HCT116 (cell line): ENCODE measurements at regions not wholly inside any gene's neighbourhood (a gene's known extent, or its start where the extent isn't known, plus 50 kb on each side); places are given as distances from the start of the nearest gene placed in this dataset.

Source experiments
- ATAC-seq: fragments of 200-7000 bp; cut with Tn5 transposase; 2 replicates; pipeline ENCODE4 v1.9.1; 2020; ENCODE audit warnings: mild to moderate bottlenecking, moderate library complexity
- BruUV-seq: library from RNA; stranded (reverse); fragments of 400-500 nt; replicated peaks from 2 replicates; lab custom pipeline; 2021; lab: Mats Ljungman, UMichigan
- CTCF ChIA-PET: fragments of 300-600 bp; sonication (Branson Sonifier 250); formaldehyde crosslinking; loops from one replicate; lab custom pipeline; 2021; ENCODE audit warnings: antibody characterized with exemption; lab: Charles Lee
- POLR2A ChIA-PET: fragments of 300-600, 350-600 bp; sonication (Branson Sonifier 250); formaldehyde crosslinking; loops from one replicate; lab custom pipeline; 2021; ENCODE audit warnings: antibody characterized with exemption; lab: Charles Lee
- RAD21 ChIA-PET, 2 experiments: fragments of 300-600 bp; sonication (Branson Sonifier 250); formaldehyde crosslinking; loops; one replicate each; lab custom pipeline; 2023; ENCODE audit warnings: low total read pairs in 2 of 2; ENCODE audit not compliant: uncharacterized antibody in 2 of 2, unreplicated experiment in 2 of 2, low non-redundant PET in 1 of 2; lab: Charles Lee
- DNase-seq: peaks from one replicate; pipeline ENCODE4 v3.0.0-alpha.2; 2010; ENCODE audit warnings: low read depth, low spot score
- H2AFZ ChIP-seq: fragments of 200-600 bp; shearing (Covaris generic), sonication (generic); 2 replicates; pipeline ENCODE4 v1.6.1; 2017; ENCODE audit warnings: low read depth, mixed run types, mixed read lengths, antibody characterized with exemption, low read length; ENCODE audit not compliant: poor library complexity, severe bottlenecking
- H3K27ac ChIP-seq: 2 replicates; pipeline ENCODE4 v1.5.1; 2012; ENCODE audit warnings: low read depth, low read length
- H3K27me3 ChIP-seq: fragments of 200-600 bp; sonication (generic); 2 replicates; pipeline ENCODE4 v1.6.1; 2016; ENCODE audit warnings: mixed run types, low read length, mixed read lengths; ENCODE audit not compliant: insufficient read depth
- H3K36me3 ChIP-seq, 2 experiments: fragments of 200-500 bp in 1 of 2; fragments of 200-600 bp in 1 of 2; sonication (Bioruptor generic) in 1 of 2; sonication (generic) in 1 of 2; 2 replicates each; pipeline versions ENCODE4 v1.5.1 to v1.6.1; 2014 to 2016; ENCODE audit warnings: low read length in 2 of 2, inconsistent platforms in 1 of 2, mixed read lengths in 1 of 2, mixed run types in 1 of 2; ENCODE audit not compliant: insufficient read depth in 2 of 2, control insufficient read depth in 1 of 2
- H3K4me1 ChIP-seq, 2 experiments: fragments of 200-600 bp in 1 of 2; sonication (generic) in 1 of 2; 2 replicates each; pipeline versions ENCODE4 v1.5.1 to v1.6.1; 2012 to 2017; ENCODE audit warnings: low read length in 2 of 2, inconsistent platforms in 1 of 2, mild to moderate bottlenecking in 1 of 2, mixed read lengths in 1 of 2, mixed run types in 1 of 2, moderate library complexity in 1 of 2; ENCODE audit not compliant: insufficient read depth in 2 of 2, control insufficient read depth in 1 of 2
- H3K4me2 ChIP-seq: fragments of 200-600 bp; sonication (generic); 2 replicates; pipeline ENCODE4 v1.6.1; 2017; ENCODE audit warnings: mixed run types, low read length, mixed read lengths
- H3K4me3 ChIP-seq, 2 experiments: fragments of 200-600 bp in 1 of 2; sonication (generic) in 1 of 2; replicated peaks in 1 of 2; 2 replicates each; pipeline ENCODE4 v1.5.1; 2011 to 2016; ENCODE audit warnings: low read length in 2 of 2, control low read depth in 1 of 2, low read depth in 1 of 2, mild to moderate bottlenecking in 1 of 2, mixed read lengths in 1 of 2, mixed run types in 1 of 2
- H3K79me2 ChIP-seq: fragments of 200-600 bp; sonication (generic); 2 replicates; pipeline ENCODE4 v1.6.1; 2017; ENCODE audit warnings: mild to moderate bottlenecking, mixed run types, low read length, moderate library complexity, mixed read lengths; ENCODE audit not compliant: insufficient read depth
- H3K9ac ChIP-seq: fragments of 200-600 bp; sonication (generic); 2 replicates; pipeline ENCODE4 v1.6.1; 2016; ENCODE audit warnings: low read length, mixed read lengths
- H3K9me2 ChIP-seq: fragments of 200-600 bp; sonication (generic), shearing (Covaris generic); 2 replicates; pipeline ENCODE4 v1.6.1; 2017; ENCODE audit warnings: mixed run types, mild to moderate bottlenecking, moderate library complexity; ENCODE audit not compliant: insufficient read depth
- H3K9me3 ChIP-seq, 2 experiments: fragments of 200-500 bp in 1 of 2; fragments of 200-600 bp in 1 of 2; sonication (Bioruptor generic) in 1 of 2; sonication (generic) in 1 of 2; 2 replicates each; pipeline ENCODE4 v1.6.1; 2014 to 2017; ENCODE audit warnings: low read length in 2 of 2, mixed read lengths in 2 of 2, inconsistent platforms in 1 of 2, low read depth in 1 of 2, mild to moderate bottlenecking in 1 of 2, mixed run types in 1 of 2, moderate library complexity in 1 of 2; ENCODE audit not compliant: control insufficient read depth in 1 of 2, insufficient read depth in 1 of 2
- H4K20me1 ChIP-seq: fragments of 200-600 bp; sonication (generic), shearing (Covaris generic); 2 replicates; pipeline ENCODE4 v1.6.1; 2017; ENCODE audit warnings: mixed run types, mild to moderate bottlenecking, moderate library complexity; ENCODE audit not compliant: insufficient read depth
- ATF3 ChIP-seq: IDR thresholded peaks from 2 replicates; pipeline ENCODE4 v1.6.1; 2012
- CEBPB ChIP-seq: IDR thresholded peaks from 2 replicates; pipeline ENCODE4 v1.6.1; 2012; ENCODE audit warnings: low read depth
- CTCF ChIP-seq, 3 experiments: fragments of 200-600 bp in 1 of 3; sonication (generic) in 1 of 3; IDR thresholded peaks in 2 of 3; conservative IDR thresholded peaks in 1 of 3; 2 replicates each; pipeline ENCODE4 v1.5.1; 2012 to 2017; ENCODE audit warnings: low read depth in 2 of 3, low read length in 2 of 3, antibody characterized with exemption in 1 of 3, borderline replicate concordance in 1 of 3, control low read depth in 1 of 3, mild to moderate bottlenecking in 1 of 3, mixed read lengths in 1 of 3, mixed run types in 1 of 3, moderate library complexity in 1 of 3; ENCODE audit not compliant: insufficient read depth in 1 of 3
- EZH2 ChIP-seq: fragments of 200-600 bp; sonication (generic); IDR thresholded peaks from 2 replicates; pipeline ENCODE4 v1.6.1; 2017; ENCODE audit warnings: antibody characterized with exemption, mixed run types
- FOSL1 ChIP-seq: IDR thresholded peaks from 2 replicates; pipeline ENCODE4 v1.6.1; 2012; ENCODE audit warnings: low read depth
- JUND ChIP-seq: IDR thresholded peaks from 2 replicates; pipeline ENCODE4 v1.6.1; 2012
- POLR2A ChIP-seq: IDR thresholded peaks from 2 replicates; pipeline ENCODE4 v1.7.0; 2011; ENCODE audit warnings: borderline replicate concordance; ENCODE audit not compliant: insufficient read depth, insufficient read length; ENCODE audit errors: extremely low read depth
- POLR2AphosphoS5 ChIP-seq: IDR thresholded peaks from 2 replicates; pipeline ENCODE4 v1.6.1; 2011; ENCODE audit warnings: mild to moderate bottlenecking, low read depth, low read length, moderate library complexity
- SP1 ChIP-seq: IDR thresholded peaks from 2 replicates; pipeline ENCODE4 v1.6.1; 2012; ENCODE audit warnings: low read depth
- TCF7L2 ChIP-seq: IDR thresholded peaks from 2 replicates; pipeline ENCODE4 v1.7.0; 2011; ENCODE audit warnings: borderline replicate concordance, inconsistent platforms; ENCODE audit not compliant: insufficient read depth, insufficient read length; ENCODE audit errors: extremely low read depth
- ZFX ChIP-seq: fragments of 450-650 bp; IDR thresholded peaks from 2 replicates; pipeline ENCODE4 v1.6.1; 2017
- ZNF274 ChIP-seq: fragments of 200-500 bp; sonication (Bioruptor generic); IDR thresholded peaks from 2 replicates; pipeline ENCODE4 v1.6.1; 2014; ENCODE audit warnings: mild to moderate bottlenecking, low read depth, low read length, inconsistent platforms
- intact Hi-C: fragments of 100-400 bp; cut with micrococcal nuclease; formaldehyde crosslinking; loops from 2 replicates; pipeline ENCODE4 v1.10.0; 2022

GRCh38 chrX:150143721-150144440 lies 205.6 kb upstream of the EOLA2 start:
- Histone ChIP-seq H3K27me3 (no peaks in the 10 kb centered on the region), H3K27ac (no peak overlapping the region), H2AFZ (no peak overlapping the region), H4K20me1 (no peaks in the 10 kb centered on the region), H3K4me1 (no peaks in the 10 kb centered on the region), H3K79me2 (no peaks in the 10 kb centered on the region), H3K4me2 (no peak overlapping the region), H3K9ac (no peak overlapping the region), H3K9me3 (no peaks in the 10 kb centered on the region), H3K4me3 (no peak overlapping the region), H3K9me2 (no peaks in the 10 kb centered on the region), H3K36me3 (no peaks in the 10 kb centered on the region)
- no peak for ATAC-seq
- RAD21 ChIA-PET, result no interaction called here
- no TSS peak for BruUV-seq
- intact Hi-C loops, result no loop called here
- POLR2A ChIA-PET, result no interaction called here
- CTCF ChIA-PET, result no interaction called here
- no peak for TF ChIP-seq SP1
- no peak for TF ChIP-seq EZH2
- TF ChIP-seq ZNF274, result no peak
- no peak for TF ChIP-seq ATF3
- no peak for TF ChIP-seq POLR2A
- TF ChIP-seq TCF7L2, result no peak
- TF ChIP-seq FOSL1, result no peak
- TF ChIP-seq CTCF (IDR thresholded peaks at IDR 0.05 in 2 of 3, conservative IDR thresholded peaks at IDR 0.05 in 1 of 3; ENCODE audit: borderline replicate concordance in 1 of 3, insufficient read depth in 1 of 3, low read depth in 2 of 3, low read length in 2 of 3), result no peak
- TF ChIP-seq CEBPB, result no peak
- no peak for TF ChIP-seq POLR2AphosphoS5
- no peak for TF ChIP-seq JUND
- no peak for TF ChIP-seq ZFX
- no peak for DNase-seq
